NCI-H2227 (cell line): ENCODE measurements at regions not wholly inside any gene's neighbourhood (a gene's known extent, or its start where the extent isn't known, plus 50 kb on each side); places are given as distances from the start of the nearest gene placed in this dataset.
A peak's percentile ranks its signal among the peaks of the same experiment; 100 is the strongest.

ENCODE experiments used
- DNase-seq: peaks from one replicate; lab custom pipeline; 2025; ENCODE audit not compliant: unreplicated experiment; lab: John Stamatoyannopoulos, UW

DNA sequence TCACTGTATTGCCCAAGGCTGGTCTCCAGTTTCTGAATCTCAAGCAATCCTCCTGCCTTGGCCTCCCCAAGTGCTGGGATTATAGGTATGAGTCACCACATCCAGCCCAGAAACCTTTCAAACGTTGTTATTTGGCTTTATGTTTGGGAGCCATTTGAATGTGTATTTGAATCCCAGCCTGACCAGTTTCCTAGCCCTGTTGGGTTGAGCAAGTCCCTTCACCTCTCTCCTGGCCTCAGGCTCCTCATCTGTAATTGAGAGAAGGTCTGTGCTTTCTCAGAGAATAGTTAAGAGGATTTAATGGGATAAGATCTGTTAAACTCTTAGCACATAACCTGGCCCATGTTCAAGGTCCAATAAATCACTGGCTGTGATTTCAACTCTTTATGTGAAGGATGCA is 385.8 kb upstream of the RBFOX1 start:
- no peak for DNase-seq

- no peak for DNase-seq
Observed at GRCh38 chr16:6946106-6946505, 386.5 kb upstream of the RBFOX1 start.

DNA sequence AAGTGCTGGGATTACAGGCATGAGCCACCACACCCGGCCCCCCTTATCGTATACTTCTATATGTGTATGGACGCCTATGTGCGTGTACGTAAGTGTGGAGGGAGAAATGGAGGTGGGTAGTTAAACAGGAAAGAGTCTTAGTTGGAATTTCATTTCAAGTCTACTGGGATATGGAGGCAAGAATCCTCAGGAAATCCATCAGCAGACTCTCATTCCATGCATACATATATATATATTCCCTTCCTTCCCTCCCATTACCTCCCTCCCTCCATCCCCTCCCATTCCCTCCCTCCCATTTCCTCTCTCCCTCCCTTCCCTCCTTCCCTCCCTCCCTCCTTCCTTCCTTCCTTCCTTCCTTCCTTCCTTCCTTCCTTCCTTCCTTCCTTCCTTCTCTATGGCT is 391.7 kb upstream of the RBFOX1 start:
- DNase-seq: no peak

GRCh38 chr16:6937641-6938040 is 395.0 kb upstream of the RBFOX1 start:
- DNase-seq: no peak

- DNase-seq: no peak
Observed at GRCh38 chr16:6932871-6933385, 399.7 kb upstream of the RBFOX1 start.

- DNase-seq: no peak
Observed at GRCh38 chr16:6929868-6930267, 402.8 kb upstream of the RBFOX1 start.

GRCh38 chr16:6926762-6927161 is 405.9 kb upstream of the RBFOX1 start:
- peak; percentile 12 for DNase-seq

DNA sequence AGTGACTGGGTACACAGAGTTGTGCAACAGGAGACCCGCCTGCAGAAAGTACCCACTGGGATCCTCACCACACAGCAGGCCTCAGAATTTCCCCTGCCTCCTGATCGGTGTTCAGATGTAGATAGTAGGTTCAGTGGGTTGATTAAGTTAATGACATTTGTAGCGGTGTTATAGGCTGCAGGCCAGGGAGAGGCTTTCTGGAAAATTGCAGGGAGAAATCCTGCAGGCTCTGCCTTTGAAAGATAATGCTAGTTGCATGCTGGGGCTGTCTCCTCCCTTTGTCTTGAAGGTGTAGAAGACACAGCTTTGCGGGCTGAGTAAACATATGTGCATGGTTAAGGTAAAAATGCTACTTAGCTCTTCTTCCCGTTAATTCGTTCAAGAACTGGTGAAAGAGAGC is 406.3 kb upstream of the RBFOX1 start:
- DNase-seq: peak; percentile 37

- no peak for DNase-seq
Observed at GRCh38 chr16:6918646-6919045, 414.0 kb upstream of the RBFOX1 start.

GRCh38 chr16:6916946-6917345 is 415.7 kb upstream of the RBFOX1 start:
- DNase-seq: no peak

- DNase-seq: peak; percentile 74
Observed at GRCh38 chr16:6913566-6913965, 419.1 kb upstream of the RBFOX1 start.

DNA sequence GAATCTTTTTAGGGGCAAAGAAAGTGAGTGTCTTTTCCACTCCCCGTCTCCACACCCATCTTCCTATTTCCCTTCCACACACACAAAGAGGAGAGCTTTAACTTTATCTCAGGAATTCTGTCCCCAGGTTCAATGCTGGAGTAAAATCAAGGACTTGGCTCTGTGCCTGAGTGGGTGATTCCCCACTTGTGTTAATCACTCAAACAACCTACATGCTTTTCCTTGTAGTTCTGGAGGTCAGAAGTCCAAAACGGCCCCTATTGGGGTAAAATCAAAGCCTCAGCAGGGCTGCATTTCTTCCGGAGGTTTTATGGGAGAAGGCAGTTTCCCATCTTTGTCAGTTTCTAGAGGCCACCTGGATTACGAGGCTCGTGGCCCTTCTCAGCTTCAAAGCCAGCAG is 422.3 kb upstream of the RBFOX1 start:
- DNase-seq: no peak

- DNase-seq: no peak
Observed at GRCh38 chr16:6905601-6906000, 427.0 kb upstream of the RBFOX1 start.

GRCh38 chr16:6903671-6904070 is 429.0 kb upstream of the RBFOX1 start:
- DNase-seq: no peak

GRCh38 chr16:6898896-6899295 is 433.7 kb upstream of the RBFOX1 start:
- no peak for DNase-seq

- DNase-seq: no peak
Observed at GRCh38 chr16:6897876-6898485, 434.7 kb upstream of the RBFOX1 start.

GRCh38 chr16:6892966-6893365 is 439.7 kb upstream of the RBFOX1 start:
- no peak for DNase-seq

GRCh38 chr16:6891496-6891895 is 441.1 kb upstream of the RBFOX1 start:
- no peak for DNase-seq

DNA sequence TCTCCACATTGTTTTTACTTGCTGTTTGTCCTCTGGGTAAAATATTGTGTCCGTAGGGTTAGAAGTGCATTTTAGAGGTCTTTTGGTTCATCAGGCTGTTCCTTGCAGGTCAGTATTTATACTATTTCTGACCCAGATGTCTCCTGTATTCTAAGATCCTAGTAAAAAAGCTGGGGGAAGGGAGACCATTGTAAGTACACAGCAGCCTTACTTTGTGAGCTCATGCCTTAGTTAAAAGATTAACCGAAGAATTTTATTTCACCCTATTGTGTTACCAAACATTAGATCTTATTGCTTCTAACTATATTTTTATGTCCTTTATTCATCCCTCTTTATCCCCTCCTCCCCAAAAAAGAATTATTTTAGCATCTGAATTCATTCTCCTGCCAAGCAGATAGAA is 444.1 kb upstream of the RBFOX1 start:
- no peak for DNase-seq

GRCh38 chr16:6884002-6884401 is 448.6 kb upstream of the RBFOX1 start:
- no peak for DNase-seq

DNA sequence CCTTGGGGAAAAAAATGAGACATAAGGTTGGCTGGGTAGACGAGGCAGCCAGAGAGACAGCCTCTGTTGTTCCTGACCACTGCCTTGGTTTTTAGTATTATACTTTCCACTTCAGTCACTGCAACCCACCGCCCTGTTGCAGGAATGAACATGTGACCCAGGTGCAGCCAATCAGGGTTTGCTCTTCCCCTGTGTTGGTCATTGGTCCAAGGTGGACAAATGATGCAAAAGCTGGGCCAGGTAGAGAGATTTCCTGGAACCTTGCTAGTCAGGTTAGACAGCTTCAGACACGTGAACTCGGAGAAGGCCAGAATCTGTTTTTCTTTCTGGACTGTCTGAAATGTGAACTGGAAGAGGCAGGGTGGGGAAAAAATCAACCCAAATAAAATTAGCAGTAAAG is 452.4 kb upstream of the RBFOX1 start:
- no peak for DNase-seq

GRCh38 chr16:6864671-6865070 is 468.0 kb upstream of the RBFOX1 start:
- no peak for DNase-seq

GRCh38 chr16:6864244-6864643 is 468.4 kb upstream of the RBFOX1 start:
- DNase-seq: no peak
